ENCODE measurements at regions not wholly inside any gene's neighbourhood (a gene's known extent, or its start where the extent isn't known, plus 50 kb on each side); places are given as distances from the start of the nearest gene placed in this dataset.

DNA sequence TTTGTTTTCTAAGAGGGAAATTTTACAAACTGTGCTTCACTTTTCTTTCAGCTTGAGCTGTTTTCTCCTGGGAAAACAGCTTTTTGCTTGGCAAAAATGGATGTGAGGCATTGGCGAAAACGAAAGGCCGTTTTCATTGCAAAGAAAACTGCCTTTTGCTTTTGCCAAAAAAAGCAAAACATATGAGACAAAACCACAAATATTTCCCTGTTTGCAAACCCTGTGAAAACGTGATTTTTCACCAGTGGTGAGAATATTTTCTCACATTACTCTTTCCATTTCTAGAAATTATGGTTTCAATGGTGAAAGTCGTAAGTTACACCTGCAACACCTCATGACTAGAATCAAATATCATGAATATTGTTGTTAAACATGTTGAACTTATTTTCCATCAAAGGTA lies 74.0 kb upstream of the ZBTB18 start:
- BruUV-seq (replicated peaks): no TSS peak
- FAIRE-seq (no peak), ATAC-seq (no peak), DNase-seq (ENCODE audit: low spot score) (no peak)
- in situ Hi-C loops (cut with HindIII; ENCODE audit: extremely low pct_ligation_motif_present, low pct_unique_long_range_greater_than_20kb) (no loop called here), intact Hi-C loops (cut with micrococcal nuclease; ENCODE audit: unreplicated experiment) (no loop called here)
- Histone ChIP-seq H3K4me3 (replicated peaks in 1 of 3; ENCODE audit: insufficient read depth in 1 of 3, low read depth in 2 of 3, low read length in 3 of 3) (no peak overlapping the region), H3K27ac (ENCODE audit: extremely low read length, insufficient read depth, low read length) (no peak overlapping the region), H2AFZ (ENCODE audit: low read length) (no peak overlapping the region), H3K36me3 (replicated peaks in 1 of 2; ENCODE audit: control insufficient read depth in 1 of 2, insufficient read depth in 2 of 2, low read length in 2 of 2) (no peaks in the 10 kb centered on the region), H3K79me2 (ENCODE audit: insufficient read depth, low read length) (no peaks in the 10 kb centered on the region), H3K4me2 (ENCODE audit: low read depth, low read length) (no peak overlapping the region), H3K4me1 (ENCODE audit: insufficient read depth, low read length) (no peaks in the 10 kb centered on the region), H4K20me1 (ENCODE audit: insufficient read depth, low read length) (no peaks in the 10 kb centered on the region), H3K9me3 (ENCODE audit: low read length) (no peaks in the 10 kb centered on the region), H3K27me3 (ENCODE audit: control insufficient read depth in 1 of 2, insufficient read depth in 2 of 2, low read length in 2 of 2) (peaks cover 0 to 1% of the 10 kb centered on the region in 2 experiments; a peak in 1 of 5 replicates), H3K9ac (ENCODE audit: insufficient read depth, low read depth, low read length) (no peak overlapping the region)
- TF ChIP-seq NPAS2 (CRISPR knock-in tag; IDR thresholded peaks at IDR 0.05; ENCODE audit: borderline replicate concordance) (no peak), NONO (IDR thresholded peaks at IDR 0.05) (no peak), NONO (CRISPR knock-in tag; conservative IDR thresholded peaks at IDR 0.05) (no peak), ZNF605 (CRISPR knock-in tag; IDR thresholded peaks at IDR 0.05) (no peak), ZNF30 (CRISPR knock-in tag; IDR thresholded peaks at IDR 0.05) (no peak)
- TF ChIP-seq, protein P1, sequence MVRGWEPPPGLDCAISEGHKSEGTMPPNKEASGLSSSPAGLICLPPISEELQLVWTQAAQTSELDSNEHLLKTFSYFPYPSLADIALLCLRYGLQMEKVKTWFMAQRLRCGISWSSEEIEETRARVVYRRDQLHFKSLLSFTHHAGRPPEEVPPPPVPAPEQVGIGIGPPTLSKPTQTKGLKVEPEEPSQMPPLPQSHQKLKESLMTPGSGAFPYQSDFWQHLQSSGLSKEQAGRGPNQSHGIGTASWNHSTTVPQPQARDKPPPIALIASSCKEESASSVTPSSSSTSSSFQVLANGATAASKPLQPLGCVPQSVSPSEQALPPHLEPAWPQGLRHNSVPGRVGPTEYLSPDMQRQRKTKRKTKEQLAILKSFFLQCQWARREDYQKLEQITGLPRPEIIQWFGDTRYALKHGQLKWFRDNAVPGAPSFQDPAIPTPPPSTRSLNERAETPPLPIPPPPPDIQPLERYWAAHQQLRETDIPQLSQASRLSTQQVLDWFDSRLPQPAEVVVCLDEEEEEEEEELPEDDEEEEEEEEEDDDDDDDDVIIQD (CRISPR knock-in tag; IDR thresholded peaks at IDR 0.05; ENCODE audit: low read depth): no peak
- TF ChIP-seq, protein P2, sequence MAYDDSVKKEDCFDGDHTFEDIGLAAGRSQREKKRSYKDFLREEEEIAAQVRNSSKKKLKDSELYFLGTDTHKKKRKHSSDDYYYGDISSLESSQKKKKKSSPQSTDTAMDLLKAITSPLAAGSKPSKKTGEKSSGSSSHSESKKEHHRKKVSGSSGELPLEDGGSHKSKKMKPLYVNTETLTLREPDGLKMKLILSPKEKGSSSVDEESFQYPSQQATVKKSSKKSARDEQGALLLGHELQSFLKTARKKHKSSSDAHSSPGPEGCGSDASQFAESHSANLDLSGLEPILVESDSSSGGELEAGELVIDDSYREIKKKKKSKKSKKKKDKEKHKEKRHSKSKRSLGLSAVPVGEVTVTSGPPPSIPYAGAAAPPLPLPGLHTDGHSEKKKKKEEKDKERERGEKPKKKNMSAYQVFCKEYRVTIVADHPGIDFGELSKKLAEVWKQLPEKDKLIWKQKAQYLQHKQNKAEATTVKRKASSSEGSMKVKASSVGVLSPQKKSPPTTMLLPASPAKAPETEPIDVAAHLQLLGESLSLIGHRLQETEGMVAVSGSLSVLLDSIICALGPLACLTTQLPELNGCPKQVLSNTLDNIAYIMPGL (CRISPR knock-in tag; IDR thresholded peaks at IDR 0.05; ENCODE audit: borderline replicate concordance in 1 of 2, low read depth in 1 of 2): no peak
- ChIA-PET POLR2A (no interaction called here), CTCF (ENCODE audit: low intra/inter-chr PET ratio, low total read pairs) (no interaction called here)
- 0% methylated on average over 5 of the region's 5 CpGs for WGBS (ENCODE audit: low lambda C conversion rate)

Data from HepG2 (cell line).